Effector CD8-positive, alpha-beta T cell (primary cell): ENCODE measurements at regions not wholly inside any gene's neighbourhood (a gene's known extent, or its start where the extent isn't known, plus 50 kb on each side); places are given as distances from the start of the nearest gene placed in this dataset.

ENCODE experiments used
- DNase-seq: peaks from one replicate; lab custom pipeline; 2025; lab: John Stamatoyannopoulos, UW

DNA sequence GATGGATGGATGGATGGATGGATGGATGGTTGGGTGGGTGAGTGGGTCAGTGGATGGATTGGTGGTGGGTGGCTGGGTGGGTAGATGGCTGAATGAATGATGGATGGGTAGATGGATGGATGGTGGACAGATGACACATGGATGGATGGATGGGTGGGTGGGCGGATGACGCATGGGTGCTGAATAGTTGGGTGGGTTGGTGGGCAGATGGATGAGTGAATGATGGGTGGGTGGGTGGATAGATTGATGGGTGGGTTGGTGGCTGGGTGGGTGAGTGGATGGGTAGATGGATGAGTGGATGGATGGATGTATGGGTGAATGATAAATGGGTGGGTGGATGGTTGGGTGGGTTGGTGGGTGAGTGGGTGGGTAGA, 69.9 kb upstream of the NKX1-1 start:
- DNase-seq = no peak

DNA sequence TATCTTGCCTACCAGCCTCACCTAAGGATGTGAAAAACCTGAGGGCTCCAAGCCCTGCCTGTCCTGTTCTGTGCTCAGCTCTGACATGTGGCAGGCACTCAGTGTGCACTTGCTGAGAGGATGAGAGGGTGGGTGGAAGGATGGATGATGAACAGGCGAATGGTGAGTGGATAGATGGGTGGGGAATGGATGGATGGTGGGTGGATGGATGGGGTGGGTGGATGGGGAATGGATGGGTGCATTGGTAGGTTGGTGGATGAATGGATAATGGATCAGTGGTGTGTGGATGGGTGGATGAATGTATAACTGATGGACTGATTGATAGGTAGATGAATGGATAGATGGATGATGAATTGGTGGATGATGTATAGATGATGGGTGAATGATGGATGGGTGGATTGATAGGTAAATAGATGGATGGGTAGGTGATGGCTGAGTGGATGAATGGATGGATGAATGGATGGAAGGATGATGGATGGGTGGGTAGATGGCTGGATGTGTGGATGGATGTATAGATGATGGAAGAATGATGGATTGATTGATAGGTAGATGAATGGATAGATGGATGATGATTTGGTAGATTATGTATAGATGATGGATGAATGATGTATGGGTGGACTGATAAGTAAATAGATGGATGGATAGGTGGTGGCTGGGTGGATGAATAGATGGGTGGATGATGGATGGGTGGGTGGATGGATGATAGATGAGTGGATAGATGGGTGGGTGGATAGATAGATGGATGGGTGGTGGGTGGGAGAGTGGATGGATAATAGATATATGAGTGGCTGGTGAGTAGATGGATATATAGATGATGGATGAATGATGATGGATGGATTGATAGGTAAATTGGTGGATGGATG, 69.3 kb upstream of the NKX1-1 start:
- no peak for DNase-seq

DNA sequence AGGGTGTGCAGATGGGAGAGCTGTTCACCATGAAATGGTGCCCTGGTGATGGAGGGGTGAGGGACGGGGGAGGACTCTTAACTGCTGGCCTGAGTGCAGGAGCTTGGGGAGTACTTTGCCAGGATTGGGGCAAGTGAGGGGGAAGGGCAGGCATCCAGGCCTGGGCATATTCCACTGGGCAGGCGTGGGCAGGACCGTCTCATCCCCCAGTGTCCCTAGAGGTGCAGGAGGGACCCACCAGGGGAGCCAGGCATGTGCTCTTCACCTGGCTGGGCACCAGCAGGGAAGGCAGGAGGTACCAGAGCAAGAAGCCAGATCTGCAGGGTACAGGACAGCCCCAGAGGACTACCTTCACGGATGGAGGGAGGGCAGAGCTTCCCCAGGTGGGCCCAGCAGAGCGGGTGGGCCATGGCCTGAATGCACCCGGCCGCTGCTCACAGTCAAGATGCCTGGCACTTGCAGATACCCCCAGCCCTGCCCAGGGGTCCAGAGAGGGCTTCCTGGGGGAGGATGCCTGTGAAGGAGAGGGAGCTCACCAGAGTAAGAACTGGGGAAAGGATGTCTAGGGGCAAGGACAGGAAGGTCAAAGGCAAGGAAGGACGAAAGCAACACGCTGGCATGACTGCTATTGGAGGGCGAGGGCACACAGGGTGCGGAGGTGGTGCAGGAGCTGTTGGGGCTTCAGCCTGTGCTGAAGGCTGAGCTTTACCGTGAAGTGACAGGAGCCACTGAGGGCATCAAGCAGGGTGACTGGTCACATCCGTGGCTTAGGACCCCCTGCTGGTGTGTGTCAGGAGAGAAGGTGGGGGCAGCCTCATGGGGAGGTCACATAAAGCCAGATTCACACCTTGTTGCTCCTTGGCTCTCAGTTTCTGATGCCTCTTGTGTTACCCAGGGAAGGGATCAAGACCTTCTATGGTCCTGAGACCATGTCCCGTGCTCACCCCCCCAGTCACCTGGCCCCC, 68.2 kb upstream of the NKX1-1 start:
- no peak for DNase-seq

DNA sequence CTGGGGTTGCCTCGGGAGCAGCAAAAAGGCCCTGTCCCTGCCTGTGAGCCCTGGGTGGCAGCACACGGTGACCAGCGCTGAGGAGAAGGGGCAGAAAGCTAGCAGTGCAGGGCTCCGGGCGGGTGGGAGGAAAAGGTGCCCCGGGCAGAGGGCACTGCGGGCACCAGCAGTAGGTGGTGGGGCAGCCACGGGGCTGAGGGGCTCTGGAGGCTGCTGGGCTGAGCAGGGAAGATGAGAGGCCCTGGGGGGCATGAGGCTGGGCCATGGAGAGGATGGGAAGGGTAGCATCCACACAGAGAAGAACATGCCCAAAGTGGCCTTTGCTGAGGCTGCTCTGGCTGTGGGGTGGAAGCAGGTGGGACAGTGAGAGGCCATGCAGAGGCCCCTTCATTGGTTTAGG, 67.5 kb upstream of the NKX1-1 start:
- DNase-seq = no peak

DNA sequence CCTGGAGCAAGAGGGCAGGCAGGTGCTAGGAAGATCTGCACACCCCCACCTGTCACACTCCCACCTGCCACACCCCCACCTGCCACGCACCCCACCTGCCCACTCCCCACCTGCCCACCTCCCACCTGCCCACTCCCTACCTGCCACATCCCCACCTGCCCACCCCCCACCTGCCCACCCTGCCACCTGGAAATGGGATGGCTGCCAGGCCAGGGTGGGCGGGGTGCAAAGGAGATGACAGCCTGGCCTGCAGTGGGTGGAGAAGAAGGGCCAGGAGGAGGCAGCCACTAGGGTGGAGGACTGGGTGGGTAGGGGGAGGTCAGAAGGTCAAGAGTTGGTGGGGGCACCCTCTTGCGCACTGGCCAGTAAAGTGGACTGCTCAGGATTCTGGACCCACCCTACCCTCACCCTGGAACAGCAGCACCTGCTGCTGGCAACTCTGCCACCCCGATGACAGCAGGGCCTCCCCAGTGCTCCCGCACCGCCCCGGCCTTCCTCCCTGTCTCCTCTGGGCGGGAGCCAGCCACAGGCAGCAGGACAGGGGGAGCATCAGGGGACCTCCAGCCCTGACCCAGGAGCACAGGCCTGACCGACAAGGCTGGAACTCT, 66.8 kb upstream of the NKX1-1 start:
- no peak for DNase-seq

DNA sequence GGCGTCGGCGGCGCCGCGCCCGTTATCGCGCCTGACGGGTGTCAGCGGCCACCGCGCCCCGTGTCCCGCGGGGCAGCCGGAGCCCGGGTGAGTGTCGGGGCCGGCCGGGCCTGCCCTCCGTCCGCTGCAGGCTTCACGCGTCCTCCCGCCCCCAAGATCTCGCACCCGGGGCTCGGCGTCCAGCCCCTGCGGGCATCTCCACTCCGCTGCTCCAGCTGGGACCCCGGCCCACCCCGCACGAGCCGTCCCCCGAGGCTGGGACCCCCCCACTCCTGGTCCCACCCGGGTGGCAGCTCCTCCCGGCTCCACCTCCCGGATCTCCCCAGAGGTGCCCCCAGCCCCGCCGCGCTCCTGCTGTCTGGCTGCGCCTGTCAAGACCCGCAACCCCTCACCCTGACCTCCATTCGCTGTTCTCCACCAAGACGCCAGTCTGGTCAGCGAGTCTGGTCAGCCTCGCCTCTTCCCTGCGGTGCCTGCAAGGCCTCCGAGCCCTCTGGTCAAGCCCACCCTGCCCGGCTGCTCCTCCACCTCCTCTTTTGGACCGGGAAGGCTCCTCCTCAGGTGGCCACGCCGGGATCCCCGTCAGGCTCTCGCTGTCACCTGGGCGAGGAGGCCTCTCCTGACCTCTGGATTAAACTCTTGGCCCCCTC, 66.0 kb upstream of the NKX1-1 start:
- no peak for DNase-seq

DNA sequence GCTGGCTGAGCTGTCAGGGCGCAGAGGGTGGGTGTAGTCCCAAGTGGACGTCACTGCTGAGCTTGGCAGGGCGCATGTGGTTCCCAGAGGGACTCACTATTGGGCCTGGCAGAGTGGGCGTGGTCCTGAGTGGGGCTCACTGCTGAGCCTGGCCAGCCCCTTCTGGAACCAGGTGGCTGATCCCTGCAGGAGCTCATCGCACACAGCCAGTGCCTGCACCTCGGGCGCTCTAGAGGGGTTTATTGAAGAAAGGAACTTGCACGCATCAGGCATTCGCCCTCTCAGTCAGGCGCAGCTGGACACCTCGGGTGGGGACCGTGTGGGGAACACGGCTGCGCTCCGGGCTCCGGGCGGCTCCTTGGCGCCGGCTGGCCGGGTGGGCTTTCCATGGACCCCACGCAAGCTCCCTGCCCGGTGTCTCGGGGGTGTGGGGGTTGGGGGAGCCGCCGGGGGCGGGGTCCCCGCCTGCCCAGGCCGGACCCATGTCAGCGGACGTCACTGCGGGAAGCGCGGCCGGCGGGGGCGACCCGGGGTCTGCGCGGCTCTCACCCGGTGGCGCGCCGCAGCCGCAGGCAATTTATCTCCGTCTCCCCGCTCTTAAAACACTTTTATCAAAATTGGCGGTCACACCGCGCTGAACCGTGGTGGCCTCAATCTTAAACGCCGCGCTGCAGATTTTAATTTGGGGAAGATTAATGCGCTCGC, 65.4 kb upstream of the NKX1-1 start:
- DNase-seq = no peak

DNA sequence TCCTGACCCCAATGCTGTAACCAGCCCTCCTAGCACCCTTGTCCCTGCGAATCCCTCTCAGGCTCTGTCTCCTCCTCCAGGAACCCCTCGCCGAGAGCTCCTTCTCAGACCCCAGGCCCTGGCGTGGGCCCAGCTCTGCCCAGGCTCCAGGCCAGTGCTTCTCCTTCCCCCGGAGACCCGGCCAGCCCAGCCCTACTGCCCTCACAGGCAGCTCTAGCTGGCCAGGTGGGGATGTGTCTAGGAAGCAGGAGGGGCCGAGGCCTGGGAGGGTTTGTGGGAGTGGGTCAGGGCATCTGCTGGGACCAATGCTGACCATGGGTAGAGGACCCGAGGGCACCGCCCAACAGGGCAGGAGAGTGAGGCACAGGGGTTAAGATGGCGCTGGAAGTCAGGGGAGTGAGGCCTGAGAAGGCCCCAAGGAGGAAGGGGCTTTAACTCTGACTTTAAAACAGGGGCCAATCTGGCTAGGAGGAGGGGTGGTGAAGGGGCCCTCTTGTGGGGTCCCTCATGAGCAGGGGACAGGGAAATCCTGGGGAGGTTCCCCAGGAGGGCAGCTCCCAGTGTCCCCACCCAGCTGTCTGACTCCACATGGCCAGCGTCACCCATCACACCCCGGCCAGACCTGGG, 64.7 kb upstream of the NKX1-1 start:
- no peak for DNase-seq

DNA sequence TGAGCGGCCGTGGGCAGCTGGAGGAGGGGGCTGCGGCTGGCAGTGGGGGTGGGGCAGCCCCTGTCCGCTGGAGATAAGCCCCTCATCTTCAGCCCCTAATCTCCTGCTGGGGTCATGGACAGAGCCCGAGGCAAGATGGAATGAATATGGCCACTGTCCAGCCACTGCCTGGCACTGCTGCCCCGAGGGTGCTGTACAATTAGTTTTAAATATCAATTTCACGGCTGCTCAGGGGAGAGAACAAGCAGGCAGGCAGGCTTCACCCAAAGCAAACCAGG, 64.1 kb upstream of the NKX1-1 start:
- DNase-seq = no peak

DNA sequence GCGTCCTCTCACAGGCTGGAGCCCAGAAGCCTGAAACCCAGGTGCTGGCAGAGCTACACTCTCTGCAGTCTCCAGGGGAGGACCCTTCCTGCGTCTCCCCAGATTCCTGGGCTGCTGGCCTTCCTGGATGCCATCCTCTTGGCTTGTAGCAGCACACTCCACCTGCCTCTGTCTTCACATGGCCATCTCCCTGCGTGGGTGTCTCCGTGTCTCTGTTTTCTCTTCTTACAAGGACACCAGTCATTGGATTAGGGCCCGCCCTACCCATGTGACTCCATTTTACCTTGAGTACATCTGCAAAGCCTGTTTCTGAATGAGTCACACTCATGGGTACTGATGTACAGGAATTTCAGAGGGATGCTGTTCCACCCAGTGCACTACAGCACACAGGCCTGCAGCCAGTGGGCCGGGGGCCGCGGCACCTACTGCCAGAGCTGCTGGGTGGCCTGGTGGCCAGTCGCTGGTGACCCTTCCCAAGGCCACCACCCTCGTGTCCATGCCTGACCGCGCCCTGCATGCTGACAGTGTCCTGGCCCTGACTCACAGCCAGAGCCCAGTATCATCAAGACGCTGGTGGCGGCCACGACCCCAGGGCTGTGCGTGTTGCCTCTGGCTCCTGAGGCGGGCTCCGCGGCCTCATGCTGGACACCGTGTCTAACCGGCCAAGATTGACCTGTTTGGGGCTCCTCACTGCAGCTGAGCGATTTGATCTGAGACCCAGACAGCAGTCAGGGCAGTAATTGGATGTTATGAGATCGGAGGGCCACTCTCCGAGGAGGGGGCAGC, 63.6 kb upstream of the NKX1-1 start:
- DNase-seq = no peak

DNA sequence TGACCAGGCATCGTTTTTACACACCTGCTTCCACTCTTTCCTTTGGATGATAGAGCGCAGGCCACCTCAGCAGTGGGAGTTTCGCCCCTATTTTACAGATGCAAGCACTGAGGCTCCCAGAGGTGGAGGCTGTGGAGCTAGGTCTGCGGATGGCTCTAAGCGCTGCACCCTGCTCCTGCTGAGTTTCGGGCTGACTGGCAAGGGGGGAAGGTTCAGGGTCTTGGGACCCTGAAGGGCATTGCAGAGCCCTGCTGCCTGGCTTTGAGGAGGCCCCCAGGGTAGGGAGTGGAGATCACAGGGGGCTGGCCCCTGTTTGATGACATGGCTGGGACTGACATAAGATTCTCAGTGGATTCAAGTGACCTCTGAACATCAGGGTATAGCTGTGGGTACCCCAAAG, 62.8 kb upstream of the NKX1-1 start:
- DNase-seq = no peak

DNA sequence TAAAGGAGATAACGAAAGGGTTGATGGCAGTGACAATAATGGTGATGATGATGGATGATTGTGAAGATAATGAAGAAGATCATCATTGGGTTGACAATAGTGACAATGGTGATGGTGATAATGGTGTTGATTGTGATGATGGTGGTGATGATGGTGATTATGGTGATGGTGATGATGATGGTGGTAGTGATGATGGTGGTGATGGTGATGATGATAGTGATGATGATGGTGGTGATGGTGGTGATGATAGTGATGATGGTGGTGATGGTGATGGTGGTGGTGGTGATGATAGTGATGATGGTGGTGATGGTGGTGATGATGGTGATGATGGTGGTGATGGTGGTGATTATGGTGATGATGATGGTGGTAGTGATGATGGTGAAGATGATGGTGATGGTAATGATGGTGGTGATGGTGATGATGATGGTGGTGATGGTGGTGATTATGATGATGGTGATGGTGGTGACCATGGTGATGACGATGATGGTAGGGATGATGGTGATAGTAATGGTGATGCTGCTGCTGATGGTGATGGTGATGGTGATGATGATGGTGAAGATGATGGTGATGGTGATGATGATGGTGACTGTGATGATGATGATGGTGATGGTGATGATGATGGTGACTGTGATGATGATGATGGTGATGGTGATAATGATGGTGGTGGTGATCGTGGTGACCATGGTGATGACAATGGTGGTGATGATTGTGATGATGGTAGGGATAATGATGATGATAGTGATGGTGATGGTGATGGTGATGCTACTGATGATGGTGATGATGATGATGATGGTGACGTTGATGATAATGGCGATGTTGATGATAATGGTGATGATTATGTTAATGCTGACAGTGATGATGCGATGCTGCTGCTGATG, 61.6 kb upstream of the NKX1-1 start:
- no peak for DNase-seq

DNA sequence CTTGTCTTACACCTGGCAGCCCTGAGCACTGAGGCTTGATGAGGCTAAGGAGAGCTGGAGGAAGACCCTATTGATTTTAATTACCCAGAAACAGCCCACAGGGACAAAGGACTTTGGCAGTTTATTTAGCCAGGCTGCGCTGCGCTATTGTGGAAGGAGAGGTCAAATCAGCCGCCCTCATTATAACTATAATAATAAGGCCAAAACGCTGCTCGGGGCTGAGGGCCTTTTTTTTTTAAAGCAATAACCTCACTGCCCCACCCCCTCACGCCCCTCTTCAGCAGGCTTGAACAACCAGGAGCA, 60.6 kb upstream of the NKX1-1 start:
- DNase-seq = no peak

DNA sequence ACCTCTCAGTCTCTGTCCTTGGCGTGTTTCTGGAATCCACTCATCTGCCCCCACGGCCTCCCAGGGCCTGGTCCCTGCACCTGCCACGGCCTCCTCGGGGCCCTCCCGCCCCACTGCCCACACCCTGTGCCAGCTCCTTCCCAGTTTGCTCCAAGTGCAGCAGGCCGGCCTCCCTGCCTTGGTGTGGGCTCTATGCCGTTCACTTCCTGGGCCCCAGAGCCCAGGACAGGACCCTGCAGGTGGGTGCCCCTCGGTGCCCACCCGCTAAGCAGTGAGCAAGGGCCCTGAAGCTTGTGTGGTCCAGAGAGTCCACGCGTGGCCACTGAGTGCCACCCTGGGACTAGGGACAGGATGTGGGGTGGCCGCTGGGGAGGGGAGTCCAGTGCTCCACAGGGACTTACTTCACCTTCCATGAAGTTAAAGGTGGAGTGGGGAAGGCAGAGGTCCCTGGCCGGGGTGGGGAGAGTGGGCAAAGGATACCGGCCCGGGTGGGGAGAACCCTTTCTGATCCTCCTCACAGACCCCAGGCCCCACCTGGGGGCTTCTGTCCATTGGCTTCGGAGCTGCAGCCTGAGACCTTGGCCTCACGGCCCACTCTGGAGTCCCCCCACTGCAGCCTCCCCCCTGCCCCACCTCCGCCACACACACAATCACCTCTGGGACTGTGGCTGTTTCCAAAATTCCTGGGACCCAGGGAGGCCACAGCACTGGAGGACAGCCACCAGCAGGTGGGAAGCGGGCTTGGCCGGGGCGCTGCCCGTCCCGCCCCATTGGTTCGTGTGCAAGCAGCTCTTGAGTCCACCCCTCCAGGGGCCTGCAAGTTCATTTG, 60.0 kb upstream of the NKX1-1 start:
- DNase-seq = no peak

DNA sequence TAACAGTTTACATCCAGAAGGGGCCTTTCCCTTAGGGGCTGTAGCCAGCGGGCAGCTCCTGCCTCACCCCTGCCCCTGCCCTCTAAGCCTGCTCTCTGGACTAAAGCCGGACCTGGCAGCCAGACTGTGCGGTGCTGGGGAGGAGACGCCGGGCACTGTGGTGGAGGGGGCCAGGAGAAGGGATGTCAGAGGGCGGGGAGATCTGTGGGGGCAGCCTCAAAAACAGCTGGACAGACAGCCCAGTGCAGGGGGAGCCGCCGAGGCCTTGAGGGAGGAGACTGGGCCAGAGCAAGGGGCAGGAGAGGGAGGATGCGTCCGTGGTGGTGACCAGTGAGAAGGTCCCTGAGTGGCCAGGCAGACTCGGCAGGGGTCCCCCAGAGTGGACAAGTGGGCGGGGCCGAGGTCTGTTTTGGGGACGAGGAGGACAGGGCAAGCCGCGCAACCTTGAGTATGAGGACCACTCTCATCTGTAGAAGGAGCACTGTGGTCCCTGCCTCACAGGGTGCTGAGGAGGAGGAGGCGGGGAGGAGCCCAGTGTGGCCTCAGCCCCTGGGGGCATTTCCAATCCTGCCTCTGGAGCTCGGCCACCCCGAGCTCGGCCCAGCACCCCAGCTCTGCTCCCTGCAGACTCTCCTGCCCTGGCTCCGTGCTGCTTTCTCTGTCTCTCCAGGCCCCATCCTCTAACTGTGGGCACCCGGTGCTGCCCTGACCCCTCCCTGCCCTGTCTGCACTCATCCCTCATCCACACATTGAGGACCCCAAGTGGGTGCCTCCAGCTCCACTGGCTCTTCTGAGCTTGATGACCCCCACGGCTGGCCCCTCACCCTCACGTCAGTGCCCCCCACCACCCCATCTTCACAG, 59.2 kb upstream of the NKX1-1 start:
- DNase-seq = no peak

DNA sequence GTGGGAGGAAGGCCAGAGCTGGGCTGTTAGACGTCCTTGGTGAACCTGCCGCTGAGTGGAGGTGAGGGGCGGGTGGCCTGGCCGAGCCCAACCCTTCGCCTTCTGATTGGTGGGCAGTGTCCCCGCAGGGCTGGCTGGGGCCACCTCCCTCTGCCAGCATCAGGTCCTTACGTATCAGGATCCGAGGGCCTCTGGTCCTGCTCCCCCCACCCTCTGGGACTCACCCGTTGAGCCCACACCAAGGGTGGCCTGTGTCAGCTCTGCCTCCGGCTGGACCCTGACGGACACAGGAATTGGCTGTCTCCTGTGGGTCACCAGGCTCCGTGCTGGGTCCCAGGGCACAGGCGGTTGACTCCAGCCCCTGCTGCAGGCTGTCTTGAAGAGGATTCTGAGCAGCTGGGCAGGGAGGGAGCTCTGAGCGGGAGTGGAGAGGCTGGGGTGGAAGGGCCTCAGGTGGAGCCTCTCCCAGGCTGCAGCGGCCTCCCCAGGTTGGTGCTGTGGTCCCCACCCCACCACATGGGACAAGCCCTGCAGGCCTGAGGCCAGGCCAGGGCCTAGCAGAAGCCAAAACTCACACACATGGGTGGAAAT, 58.4 kb upstream of the NKX1-1 start:
- no peak for DNase-seq

DNA sequence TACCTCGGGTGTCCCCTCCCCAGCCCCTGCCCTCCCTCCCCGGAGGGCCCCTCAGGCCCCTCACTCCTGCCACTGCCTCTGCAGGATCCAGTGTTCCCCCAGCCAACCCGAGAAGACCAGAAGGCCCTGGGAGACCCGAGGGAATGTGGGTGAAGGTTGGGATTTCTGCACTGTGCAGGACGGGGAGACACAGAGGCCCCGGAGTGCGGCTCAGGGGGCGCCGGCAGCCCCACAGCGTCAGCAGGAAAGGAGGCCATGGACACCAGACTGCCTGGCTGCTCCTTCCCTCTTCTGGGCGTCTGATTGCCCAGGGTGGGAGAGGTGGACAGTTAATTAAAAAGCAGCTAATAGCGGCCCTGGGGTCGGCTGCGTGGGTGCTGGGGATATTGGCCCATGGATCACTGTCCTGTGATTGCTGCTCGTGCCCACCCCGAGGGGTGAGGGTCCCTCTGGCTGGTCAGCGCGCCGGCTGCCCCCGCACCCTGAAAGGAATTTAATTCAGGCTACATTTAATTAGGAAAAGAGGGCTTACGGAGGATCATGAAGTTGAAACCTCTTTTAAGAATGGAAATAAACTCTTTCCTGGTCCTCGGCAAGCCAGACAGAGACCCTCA, 57.8 kb upstream of the NKX1-1 start:
- DNase-seq = no peak
